ENCODE measurements at regions not wholly inside any gene's neighbourhood (a gene's known extent, or its start where the extent isn't known, plus 50 kb on each side); places are given as distances from the start of the nearest gene placed in this dataset.

DNA sequence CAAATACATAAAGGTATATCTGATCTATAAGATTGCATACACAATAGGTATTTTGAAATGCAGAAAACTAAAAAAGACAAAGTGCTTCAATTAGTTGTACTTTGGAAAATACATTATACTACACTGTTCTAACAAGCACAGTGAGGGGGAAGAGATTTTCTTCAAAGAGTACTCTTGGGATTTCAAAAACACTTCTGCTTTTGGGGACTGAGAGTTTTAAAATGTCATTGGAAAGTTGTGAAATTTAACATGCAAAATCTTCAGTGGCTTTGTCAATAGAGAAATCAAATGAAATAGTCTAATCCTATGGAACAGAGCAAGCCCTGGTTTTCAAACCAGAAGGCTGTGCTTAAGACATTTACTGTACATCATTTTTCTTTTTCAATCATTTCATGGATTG lies 322.2 kb upstream of the SEMA6D start:
- DNase-seq, result no peak

DNA sequence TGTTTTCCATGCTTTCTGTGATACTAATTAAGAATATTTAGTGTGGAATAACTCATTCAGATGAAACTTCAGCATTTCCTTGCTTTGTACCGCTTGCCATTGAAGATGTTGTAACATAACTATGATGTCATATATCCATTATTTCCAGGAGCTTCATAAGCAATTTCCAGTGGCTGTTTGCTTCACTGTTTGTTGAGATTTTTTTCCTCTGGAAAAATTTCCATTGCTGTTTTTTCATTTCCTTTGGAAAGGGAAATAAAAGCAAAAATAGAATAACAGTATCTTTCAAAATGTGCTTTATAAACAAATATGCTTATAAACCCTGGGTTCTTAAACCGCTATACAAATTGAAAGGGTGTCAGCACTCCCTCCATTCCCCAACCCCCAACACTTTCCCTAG lies 319.6 kb upstream of the SEMA6D start:
- DNase-seq, result no peak

DNA sequence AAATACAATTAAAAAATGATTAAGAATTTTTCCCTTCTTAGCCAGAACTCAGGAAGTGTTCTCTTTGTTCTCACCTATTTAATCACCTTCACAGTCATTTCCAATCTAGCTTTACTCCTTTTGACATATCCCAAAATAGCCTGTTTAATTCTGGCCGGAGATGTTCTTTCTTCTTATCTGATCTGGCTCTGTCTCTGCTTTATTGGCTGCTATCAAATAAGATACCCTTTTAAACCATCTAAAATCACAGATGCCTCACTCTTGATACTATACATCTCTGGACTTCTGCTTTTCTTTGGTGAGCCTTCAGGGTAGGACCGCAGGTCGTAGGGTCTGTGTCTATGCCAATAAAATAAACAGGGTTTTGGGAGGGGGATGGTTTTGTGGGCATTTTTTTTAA lies 319.2 kb upstream of the SEMA6D start:
- DNase-seq, result no peak

DNA sequence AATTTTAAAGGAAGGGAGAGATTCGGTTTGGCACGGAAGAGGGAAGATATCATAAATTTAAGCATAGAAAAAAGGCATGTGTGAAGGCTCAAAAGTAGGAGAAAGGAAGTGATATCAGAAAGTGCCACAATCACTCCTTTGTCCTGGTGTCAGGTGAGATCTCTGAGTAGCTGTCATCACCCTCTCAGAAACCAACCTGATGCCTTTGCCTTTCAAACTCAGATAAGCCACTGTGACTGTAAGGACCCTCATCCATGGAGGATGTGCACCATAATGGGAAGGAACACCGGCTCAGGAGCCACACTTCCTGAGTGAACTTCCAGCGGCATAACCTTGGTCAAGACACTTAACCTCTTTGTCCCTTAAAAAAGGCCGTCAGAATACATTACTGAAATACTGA lies 318.7 kb upstream of the SEMA6D start:
- DNase-seq, result no peak

DNA sequence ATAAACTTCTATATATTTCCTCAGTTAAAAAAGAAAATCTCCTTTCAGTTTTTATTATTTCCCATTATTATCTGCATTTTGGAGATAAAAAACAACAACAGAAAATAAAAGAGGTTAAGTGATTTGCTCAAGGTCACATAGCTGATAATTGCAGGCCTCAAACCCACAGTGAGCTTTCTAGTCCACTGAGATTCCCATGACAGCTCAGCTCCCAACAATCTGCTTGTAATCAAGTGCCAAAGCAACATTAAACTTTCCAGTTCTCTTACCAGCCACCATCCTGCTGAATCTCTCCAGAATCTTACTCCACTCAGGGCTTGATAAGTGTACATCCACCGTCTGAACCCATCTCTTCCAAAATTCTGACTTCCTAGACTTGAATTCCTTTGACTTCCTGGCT lies 318.2 kb upstream of the SEMA6D start:
- no peak for DNase-seq

DNA sequence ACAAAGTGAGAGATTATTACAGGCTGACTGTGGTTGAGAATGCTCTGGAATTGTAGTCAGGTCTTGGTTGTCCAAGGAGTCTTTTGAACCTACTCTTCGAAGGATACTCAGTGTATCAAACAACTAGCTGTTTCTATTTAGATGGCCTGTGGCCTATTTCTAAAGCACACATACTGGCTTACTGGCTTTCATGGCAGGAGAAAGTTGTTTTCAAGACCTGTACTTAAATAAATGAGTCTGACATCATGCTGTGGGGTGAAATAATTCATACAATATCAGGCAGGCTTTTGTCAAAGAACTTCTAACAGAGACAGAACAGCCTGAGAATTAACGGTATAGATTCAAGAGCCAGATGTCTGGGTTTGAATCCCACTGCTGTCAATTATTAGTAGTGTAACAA lies 316.7 kb upstream of the SEMA6D start:
- DNase-seq, result no peak

DNA sequence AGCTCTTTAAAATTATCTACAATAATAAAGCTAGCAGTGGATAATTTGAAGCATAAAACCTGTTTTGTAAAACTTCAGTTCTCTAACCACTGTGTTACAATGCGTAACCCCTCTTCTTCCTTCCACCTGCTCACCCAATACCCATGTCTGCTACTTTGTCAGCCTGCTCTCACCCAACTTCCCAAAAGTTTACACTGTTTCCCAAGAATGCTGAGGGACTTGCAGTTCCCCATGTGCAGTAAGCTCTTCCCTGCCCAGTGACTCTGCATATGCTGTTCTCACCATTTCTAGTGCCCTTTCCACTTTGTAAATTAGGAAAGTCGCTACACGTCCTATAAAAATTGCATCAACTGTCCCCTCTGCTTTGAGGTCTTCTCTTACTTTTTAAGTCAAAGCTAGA lies 315.9 kb upstream of the SEMA6D start:
- DNase-seq, result no peak

DNA sequence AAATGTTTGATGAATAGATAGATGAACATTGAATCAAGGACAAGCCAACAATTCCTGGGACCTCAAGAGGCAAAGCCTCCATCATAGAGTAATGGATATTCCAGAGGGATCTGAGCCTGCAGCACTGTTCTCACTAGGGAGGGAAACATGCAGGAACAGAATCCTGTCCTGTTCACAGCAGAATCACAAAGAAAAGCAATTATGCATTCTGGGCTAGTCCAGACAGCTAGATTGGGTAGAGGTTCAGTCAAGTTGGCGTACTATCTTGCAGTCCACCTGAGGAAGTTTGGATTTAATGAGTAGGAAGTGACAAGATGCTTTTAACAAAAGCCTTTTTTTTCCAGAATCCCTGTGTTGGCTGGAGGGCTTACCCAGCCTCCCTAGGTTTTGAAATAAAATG lies 314.5 kb upstream of the SEMA6D start:
- no peak for DNase-seq

DNA sequence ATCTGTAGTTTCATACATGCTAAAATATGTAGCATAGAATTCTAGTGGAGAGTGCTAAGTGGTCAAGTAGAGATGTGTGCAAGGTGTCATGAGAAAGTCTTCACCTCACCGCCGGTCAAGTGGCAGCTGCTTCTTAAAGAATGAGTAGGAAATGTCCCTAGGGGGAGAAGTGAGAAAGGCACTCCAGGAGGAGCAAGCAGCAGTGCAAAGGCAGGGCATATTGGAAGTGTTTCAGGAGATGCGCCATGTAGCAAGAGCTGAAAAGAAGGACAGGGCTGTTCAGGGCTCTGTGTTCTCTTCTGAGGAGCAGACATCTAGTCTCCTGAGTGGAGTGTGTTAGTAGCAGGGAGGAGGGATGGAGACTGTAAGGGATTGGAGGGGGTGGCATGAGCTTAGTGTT lies 312.4 kb upstream of the SEMA6D start:
- DNase-seq, result no peak

DNA sequence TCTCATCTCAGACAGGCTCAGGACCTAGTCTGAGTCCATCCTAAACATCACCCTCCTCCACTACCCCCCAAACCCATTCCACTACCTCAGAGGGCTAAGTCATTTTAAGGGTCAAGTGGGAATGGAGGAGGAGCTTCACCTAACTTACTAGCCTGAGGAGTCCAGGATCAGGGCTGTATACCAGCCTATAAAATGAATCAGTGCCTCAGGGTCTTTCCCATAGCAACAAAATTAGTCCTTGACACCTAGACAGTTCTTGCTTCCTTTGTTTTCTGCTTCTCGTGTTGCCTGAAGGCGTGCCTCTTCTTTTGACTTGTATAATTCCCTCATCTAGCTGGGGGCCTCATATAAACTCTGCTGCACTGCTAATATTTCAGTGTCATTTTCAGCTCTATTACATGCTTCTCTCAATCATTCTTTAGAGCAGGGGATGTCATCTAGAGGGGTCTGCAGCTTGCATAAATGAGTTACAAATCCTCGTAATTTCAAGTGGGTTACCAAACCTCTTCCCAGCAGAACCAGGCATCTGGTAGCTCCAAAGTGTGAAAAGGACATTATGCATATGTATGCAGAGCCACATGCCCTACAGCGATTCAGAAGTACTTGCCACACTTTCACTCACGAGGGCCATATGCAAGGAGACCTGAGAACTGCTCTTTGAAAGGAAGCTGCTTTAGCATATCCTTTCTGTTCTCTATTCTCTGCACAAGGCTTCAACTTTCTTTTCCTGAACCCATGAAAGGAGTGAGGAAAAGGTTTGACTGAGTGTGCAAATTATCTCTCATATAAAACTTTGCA lies 311.7 kb upstream of the SEMA6D start:
- DNase-seq, result no peak

DNA sequence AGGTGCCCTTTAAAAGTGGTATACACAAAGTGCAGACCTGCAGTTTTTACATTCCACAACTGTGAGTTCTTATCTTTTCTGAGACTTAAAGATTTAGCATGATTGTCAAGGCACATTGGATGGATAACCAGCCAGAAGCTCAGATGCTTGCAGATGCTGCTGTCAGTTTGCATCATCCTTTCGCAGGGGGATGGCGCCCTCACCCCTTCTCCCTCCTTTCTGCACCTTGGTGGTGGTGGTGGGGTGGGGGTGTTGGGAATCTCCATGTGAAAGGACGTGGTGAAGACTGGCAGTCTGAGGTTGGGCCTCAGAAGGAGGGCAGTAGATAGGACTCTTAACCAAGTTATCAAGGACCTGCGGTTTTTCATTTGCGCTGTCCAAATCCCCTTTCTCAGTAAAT lies 309.6 kb upstream of the SEMA6D start:
- DNase-seq, result no peak

DNA sequence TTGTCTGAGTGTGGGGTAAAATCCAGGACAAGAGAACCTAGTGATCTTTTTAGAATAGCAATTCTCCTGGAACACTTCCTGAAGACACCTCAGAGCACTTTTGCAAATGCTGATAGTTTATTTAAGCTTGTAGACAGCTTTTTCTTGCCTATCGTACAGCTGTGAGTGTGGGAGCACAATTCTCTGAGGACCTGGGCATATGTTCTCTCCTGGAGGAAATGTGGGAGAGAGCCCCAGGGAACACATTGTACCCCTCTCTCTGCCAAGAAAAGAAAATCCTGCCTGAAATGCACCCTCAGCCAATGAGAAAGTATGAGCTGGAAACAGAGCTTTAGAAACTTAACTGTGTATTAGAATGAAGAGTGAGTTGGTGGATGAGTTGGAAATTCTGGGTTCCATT lies 308.3 kb upstream of the SEMA6D start:
- no peak for DNase-seq

DNA sequence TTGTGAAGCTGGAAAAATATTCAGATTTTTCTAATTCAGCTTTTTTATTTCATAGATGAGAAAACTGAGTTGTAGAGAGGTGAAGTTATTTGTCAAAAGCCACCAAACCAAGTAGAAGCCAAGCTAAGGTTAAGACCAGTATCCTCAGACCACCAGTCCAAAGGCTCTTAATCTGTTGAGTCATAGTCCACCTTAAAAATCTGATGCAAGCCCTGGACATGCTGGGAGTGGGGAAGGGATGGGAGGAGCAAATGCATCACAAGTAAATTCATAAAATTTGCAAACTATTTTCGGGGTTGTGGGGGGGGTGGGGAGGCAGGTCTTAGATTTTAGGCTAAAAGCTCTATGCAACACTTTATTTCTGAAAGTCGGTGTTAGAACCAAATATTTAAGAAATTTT lies 307.7 kb upstream of the SEMA6D start:
- peak; percentile 90 for DNase-seq

DNA sequence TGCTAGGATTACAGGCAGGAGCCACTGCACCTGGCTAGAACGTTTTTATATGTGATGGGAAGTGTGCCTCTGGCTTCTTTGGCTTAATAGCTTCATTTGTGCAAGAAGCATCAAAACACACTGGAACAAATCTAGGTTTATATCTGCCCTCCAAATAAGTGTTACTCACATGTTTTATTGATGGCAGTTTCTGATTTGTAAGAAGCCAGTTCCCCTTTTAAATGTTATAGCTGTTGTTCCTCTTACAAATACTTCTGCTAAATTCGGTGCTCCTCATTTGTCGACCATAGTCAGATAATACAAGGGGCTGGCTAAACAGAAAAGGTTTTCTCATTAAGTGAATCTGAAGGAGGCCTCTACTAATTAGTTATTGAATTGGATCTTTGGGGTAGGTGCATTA lies 307.1 kb upstream of the SEMA6D start:
- no peak for DNase-seq

DNA sequence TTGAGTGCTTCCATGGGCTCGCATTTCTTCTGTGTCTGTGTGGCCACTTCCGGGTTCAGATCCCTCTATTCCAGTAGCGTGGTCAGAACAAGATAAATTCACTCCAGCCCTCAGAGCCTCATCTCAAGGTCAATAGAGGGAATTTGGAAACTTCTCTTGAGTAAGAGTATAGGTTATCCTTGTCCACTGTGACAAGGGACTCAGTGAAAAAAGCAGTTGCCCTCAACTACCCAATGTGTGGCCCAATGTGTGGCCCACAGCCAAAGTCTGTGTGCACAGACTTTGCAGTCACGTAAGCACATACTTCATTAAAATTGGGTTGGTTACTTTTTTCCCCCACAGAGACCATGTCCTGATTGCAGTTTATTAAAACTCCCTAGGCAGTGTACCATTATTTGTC lies 305.6 kb upstream of the SEMA6D start:
- DNase-seq, result no peak

DNA sequence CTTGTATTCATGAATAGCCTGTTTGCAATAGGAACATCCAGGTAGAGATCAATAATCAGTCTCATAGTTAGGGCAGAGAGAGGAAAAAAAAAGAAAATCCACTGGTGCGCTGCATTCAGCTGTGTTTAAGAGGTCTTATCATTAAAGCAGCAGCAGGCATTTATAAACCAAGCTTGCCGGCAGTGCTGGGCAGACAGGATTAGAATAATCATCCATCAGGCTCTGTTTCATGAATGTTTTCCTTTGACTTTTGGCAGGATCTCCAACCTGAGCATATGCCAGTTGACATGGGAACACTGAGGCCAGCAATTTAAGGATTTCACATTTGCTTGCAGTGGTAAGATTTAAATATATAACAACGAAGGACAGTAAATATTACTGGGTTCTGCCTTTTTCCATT lies 305.2 kb upstream of the SEMA6D start:
- no peak for DNase-seq

DNA sequence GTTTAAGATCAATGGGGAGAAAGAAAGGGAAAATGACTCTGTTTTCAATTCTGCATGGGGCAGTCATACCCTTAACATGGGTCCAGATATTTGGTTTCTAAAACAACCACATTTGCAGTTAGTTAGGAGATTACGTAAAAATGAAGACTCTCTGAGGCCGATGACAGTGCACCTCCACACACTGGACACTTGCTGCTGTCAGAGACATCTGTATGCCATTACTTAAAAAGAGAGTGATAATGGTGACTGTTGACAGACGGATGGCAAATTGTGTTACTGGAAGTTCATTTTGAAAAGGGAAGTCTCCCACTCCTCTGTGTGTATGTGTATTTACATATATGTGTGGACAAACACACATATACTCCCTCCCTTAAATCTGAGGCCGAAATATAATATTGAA lies 304.5 kb upstream of the SEMA6D start:
- no peak for DNase-seq

DNA sequence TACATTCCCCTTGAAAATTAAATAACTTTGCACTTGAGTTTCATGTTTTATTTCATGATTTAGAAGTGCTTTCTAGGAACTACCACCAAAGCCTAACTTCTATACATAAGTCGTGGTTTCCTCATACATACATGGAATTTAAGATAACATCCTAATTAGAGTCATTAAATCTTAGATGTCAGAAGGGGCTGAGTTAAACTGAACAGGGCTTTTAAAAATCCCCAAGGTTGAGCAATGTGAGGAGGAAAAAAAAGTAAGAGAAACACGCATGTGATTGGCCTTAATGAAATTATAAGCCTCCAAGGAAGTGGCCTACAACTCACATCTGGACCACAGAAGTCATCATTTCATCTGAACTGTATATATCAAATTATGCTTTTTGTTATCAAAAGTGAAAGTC lies 303.1 kb upstream of the SEMA6D start:
- DNase-seq, result peak; percentile 41

DNA sequence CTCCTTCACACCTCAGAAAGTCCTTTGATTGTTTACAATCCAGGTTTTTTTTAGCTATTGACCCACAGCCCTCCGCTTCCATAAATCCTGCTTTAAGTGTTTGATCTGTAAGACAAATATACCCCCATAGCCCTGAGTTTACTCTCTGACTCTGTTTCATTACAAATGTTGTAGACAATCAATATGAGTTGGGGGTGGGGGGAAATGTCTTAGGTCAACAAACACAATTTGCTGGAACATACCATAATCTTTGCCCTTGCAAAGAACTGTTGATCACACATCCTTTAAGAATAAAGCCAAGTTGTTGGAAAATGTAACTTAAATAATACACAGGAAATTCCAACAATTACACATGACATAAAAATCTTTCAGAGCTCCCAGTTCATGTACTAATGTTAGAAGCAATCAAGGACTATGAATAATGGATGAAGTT lies 301.8 kb upstream of the SEMA6D start:
- peak; percentile 70 for DNase-seq

DNA sequence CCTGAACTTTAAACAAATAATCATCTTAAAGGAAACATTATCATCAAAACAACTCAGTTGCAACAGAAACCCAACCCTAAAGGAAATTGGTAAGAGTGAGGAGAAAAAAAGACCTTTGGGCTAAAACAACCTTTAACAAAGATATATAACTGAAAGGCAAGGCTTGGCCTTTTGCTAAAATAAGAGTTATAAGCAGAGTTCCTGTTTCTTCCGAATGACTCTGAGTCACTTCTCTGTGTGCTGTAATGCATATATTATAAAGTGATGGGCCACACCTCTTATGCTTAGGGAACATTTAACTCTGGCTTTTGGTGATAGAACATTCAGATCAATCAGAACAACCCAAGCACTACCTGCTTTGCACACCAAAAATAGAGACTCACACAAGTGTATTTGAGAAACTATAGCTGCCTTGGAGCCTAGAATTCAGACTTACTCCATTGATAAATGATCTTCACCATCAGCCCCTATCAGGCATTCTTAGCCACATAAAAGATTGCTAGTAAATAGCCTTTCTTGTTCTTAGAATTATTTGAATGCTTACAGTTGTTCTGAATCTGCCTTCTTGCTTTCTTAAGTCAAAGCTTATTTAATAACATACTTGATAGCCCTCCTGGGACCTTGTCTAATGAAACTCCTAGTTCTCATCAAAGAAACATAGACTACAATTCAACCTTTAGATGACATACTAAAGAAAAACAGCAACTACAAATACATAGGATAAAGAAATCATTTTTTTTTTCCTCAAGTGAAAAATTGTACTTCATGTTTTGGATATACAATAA lies 294.2 kb upstream of the SEMA6D start:
- DNase-seq, result peak; percentile 38

DNA sequence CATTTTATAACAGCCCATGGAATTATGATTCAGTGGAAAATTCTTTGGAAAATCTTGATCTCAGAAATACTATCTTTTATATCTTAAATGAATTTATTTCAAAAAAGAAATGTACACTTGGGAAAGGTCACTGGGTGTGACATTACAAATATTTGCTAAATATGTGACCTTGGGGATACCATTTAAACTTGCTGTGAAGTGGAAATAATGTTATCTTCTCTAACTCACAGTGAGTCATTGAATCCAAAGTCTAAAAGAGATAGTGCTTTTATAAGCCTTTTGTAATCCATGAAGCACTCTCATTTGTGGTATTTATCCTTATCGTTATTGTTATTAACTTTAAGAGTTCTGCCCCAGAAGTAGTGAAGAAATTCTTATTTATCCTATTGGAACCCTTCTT lies 289.8 kb upstream of the SEMA6D start:
- no peak for DNase-seq

DNA sequence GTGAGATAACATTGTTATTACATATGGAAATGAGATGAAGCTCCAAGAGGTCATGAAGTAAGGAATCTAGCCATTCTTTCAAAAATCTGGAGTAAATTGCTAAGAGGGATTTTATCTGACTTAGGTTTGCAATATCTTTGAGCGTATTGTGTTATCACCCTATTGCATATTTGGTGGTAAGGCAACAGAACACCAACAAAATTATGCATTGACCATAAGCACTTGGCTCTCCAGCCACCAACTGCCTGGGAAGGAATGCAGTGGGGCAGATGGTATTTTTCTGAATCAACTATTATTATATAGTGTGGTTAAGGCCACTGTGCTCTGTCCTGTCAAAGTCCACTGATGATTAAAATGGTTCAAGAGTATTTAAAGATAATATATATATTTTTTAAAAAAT lies 287.9 kb upstream of the SEMA6D start:
- peak; percentile 60 for DNase-seq

DNA sequence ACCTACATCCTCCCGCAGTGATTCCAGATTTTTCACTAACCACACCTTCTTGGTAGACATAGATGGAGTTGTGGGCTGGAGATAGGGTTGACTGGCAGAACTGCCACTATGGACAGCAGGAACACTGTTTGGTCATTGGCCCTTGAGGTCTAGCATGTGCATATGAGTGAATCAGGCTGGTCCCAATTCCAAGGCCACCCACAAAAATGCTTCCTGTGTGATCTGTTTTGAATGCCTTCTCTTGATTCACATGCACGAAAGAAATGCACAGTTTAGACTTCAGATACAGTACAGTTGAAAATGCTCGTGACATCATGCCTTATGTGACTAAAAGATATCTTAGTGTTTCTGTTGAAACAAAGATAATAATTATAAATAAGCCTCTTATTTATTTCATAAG lies 285.8 kb upstream of the SEMA6D start:
- DNase-seq, result peak; percentile 96

DNA sequence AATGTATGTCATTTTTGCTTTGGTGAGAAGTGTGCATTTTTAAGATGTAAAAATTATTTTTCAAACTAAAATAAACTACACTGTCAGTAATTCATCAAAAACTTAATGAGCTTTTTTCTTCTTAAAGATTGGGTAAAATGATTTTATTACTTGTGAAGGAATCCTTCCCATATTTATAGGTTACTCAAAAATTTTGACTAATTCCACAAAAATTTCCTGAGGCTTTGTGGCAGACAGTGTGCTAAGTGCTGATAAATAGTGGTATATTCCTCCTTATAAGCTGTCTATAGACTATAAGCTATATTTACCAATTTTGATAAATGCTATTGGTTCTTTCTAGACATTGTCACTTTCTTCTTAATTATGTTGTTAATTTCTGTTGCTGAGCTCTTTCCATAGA lies 284.5 kb upstream of the SEMA6D start:
- DNase-seq, result peak; percentile 80

DNA sequence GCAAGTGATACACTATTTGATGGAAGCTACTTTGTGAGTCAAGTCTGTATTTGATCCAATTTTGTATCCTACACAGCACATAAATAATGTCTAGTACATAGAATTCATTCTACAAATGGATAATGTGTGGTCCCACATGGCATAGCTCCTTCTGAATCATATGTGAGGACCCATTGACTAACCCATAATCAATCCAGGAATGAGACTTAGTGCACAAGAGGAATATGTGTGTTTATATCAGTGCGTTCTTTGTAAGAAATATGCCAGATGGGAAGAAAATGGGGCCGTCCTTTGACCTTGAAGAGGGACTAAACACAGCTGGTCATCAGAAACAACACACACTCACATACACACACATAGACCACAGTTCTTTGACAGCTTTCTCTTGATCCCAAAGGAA lies 282.7 kb upstream of the SEMA6D start:
- DNase-seq, result peak; percentile 73
